Immature natural killer cell (primary cell): ENCODE measurements at regions not wholly inside any gene's neighbourhood (a gene's known extent, or its start where the extent isn't known, plus 50 kb on each side); places are given as distances from the start of the nearest gene placed in this dataset.

ENCODE experiments used
- DNase-seq, 3 donors: peaks; one replicate each; pipeline ENCODE4 v3.0.0; 2022; ENCODE audit warnings: mixed read lengths in 1 of 3
- H3K27ac Mint-ChIP-seq, 6 donors: one replicate each; pipeline ENCODE4 v1.8.0; 2020; ENCODE audit warnings: mixed read lengths in 6 of 6, mild to moderate bottlenecking in 5 of 6, inconsistent platforms in 4 of 6, moderate library complexity in 3 of 6
- H3K27me3 Mint-ChIP-seq, 3 donors: one replicate each; pipeline ENCODE4 v1.8.0; 2020 to 2021; ENCODE audit warnings: low read depth in 3 of 3, mild to moderate bottlenecking in 3 of 3, mixed read lengths in 3 of 3, moderate library complexity in 3 of 3, inconsistent platforms in 1 of 3
- H3K36me3 Mint-ChIP-seq, 3 donors: one replicate each; pipeline ENCODE4 v1.8.0; 2020; ENCODE audit warnings: mixed read lengths in 3 of 3, inconsistent platforms in 2 of 3, mild to moderate bottlenecking in 2 of 3
- H3K4me1 Mint-ChIP-seq, 2 donors: one replicate each; pipeline ENCODE4 v1.8.0; 2020; ENCODE audit warnings: inconsistent platforms in 2 of 2, mild to moderate bottlenecking in 2 of 2, mixed read lengths in 2 of 2, moderate library complexity in 1 of 2
- H3K4me3 Mint-ChIP-seq, 5 donors: one replicate each; pipeline ENCODE4 v1.8.0; 2020; ENCODE audit warnings: mild to moderate bottlenecking in 5 of 5, mixed read lengths in 5 of 5, inconsistent platforms in 3 of 5, moderate library complexity in 3 of 5
- H3K9me3 Mint-ChIP-seq, 6 donors: one replicate each; pipeline ENCODE4 v1.8.0; 2020; ENCODE audit warnings: mild to moderate bottlenecking in 6 of 6, mixed read lengths in 6 of 6, inconsistent platforms in 4 of 6, moderate library complexity in 3 of 6

DNA sequence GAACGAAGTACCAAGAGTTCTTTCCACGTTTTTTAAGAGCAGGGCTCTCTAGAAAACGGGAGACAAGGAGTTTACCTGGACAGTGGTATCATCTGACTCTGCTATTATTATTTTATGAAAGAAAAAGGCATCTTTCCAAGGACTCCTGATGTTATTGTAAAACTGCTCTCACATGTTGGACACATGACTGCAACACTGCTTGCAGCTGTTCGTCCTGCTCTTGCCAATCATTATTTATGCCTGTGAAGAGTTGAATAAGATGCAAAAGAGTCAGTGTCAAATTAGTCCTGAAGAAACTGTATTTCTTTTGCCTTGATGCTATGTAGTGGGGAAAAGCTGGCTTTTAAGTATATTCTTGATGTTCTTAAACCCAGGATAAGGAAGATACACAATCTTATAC lies 284.5 kb upstream of the PTGER4 start:
- Mint-ChIP-seq H3K4me1 (peaks cover 14 to 22% of the 10 kb centered on the region in 2 donors), H3K27ac (no peak overlapping the region)

DNA sequence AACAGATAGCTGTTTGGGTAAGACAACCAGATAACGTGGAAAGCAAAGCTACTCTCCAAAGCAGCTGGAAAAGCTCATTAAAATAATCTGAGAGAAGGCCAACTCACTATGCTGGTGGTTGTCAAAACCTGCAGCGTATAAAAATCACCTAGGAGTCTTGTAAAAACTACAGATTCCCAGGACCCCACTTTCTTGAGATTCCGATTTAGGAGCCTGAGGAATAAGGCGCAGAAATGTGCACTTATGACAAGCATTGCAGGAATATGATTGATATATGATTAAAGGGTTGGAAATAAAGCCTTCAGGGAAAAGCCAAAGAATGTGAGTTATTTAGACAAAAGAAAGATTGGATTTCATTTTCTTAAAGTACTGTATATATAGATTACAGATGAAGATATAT lies 285.0 kb upstream of the PTGER4 start:
- Mint-ChIP-seq H3K4me1 (peaks cover 20 to 28% of the 10 kb centered on the region in 2 donors), H3K27ac (no peak overlapping the region), H3K4me3 (no peak overlapping the region), H3K36me3 (no peaks in the 10 kb centered on the region), H3K9me3 (no peaks in the 10 kb centered on the region), H3K27me3 (peaks cover 0 to 3% (median 2%) of the 10 kb centered on the region in 3 donors)
- DNase-seq = no peak

More for the DNA sequence above, 284.5 kb upstream of the PTGER4 start:
- no peak overlapping the region for H3K4me3 Mint-ChIP-seq
- peaks cover 0 to 3% (median 2%) of the 10 kb centered on the region in 3 donors for H3K27me3 Mint-ChIP-seq
- no peaks in the 10 kb centered on the region for H3K9me3 Mint-ChIP-seq
- no peaks in the 10 kb centered on the region for H3K36me3 Mint-ChIP-seq
- DNase-seq = no peak

DNA sequence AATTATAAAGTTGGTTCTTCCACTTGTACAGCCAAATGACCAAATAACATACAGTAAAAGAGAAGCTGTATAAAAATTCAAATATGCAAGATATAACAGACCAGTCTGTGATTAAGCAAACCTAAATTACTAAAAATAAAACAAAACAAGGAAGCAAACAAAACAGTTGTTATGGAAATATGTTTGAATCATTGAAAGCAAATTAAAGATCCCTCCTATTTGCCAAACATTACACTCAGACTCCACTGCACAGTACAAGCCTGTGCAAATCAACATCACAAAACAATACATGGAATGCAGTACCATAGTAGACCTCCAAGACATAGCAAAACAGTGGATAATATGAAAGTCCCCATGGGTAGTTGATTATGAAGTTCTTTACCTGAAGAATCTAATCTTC lies 288.1 kb upstream of the PTGER4 start:
- no peaks in the 10 kb centered on the region for H3K9me3 Mint-ChIP-seq
- no peaks in the 10 kb centered on the region for H3K36me3 Mint-ChIP-seq
- no peak overlapping the region for H3K4me3 Mint-ChIP-seq
- peaks cover 45 to 56% of the 10 kb centered on the region in 2 donors for H3K4me1 Mint-ChIP-seq
- H3K27ac Mint-ChIP-seq = peak overlapping the region in 4 of 6 donors; percentile 8 to 85 (median 67)
- peaks cover 0 to 6% (median 2%) of the 10 kb centered on the region in 3 donors for H3K27me3 Mint-ChIP-seq
- DNase-seq = no peak

DNA sequence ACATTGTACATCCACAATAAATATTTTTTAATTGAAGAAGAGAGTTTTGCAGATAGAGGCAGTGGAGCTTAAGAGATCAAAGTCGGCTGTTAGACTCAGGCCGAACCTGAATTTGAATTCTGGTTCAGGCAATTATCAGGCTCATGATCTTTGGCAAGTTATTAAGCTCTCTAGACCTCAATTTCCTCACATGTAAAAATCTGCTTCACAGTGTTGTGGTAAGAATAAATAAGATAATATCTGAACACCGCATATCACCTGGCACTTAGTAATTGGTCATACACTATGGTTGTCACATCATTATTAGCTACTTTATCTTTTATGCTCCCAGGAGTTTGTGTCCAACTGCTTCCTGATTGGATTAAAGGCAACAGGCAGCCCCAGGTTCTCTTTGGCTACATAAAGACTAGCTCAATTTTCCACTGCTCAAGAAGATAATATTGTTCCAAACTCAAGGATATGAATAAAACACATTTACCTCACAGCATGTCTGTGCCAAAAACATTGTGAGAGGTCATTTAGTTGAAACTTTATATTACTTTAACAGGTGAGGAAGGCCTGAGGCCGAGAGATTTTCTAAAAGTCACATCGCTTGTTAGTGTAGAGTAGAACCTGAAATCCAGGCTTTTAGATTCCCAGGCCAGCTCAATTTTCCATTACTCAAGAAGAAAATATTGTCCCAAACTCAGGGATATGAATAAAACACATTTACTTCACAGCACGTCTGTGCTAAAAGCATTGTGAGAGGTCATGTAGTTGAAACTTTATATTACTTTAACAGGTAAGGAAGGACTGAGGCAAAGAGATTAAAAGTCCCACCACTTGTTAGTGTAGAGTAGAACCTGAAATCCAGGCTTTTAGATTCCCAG lies 289.2 kb upstream of the PTGER4 start:
- Mint-ChIP-seq H3K27me3 (peaks cover 2 to 6% (median 6%) of the 10 kb centered on the region in 3 donors), H3K4me1 (peaks cover 54 to 67% of the 10 kb centered on the region in 2 donors), H3K27ac (peak overlapping the region; percentile 71 to 93 (median 83)), H3K9me3 (no peaks in the 10 kb centered on the region), H3K4me3 (peak overlapping the region; percentile 28 to 66 (median 36)), H3K36me3 (no peaks in the 10 kb centered on the region)
- DNase-seq = peak; percentile 43 to 59 (median 55)

DNA sequence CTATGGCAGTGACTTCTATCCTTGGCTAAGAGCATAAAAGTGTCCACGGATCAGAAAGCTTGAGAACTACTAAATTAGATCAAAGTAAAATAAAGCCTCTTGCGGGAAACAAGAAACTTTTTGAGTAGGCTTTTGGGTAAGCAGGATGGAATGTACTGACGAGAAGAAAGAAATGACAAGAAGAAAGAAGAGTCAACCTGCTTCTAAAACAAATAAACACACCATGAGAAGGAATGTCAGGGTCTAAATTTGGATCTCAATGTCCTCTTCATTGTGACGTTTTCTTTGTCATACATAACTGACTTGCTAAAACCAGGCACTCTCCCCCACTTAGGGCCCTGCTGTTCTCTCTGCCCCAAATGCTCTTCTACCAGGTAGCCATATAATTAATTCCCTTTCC lies 290.1 kb upstream of the PTGER4 start:
- peak overlapping the region; percentile 20 to 93 (median 83) for H3K27ac Mint-ChIP-seq
- no peaks in the 10 kb centered on the region for H3K9me3 Mint-ChIP-seq
- H3K36me3 Mint-ChIP-seq = no peaks in the 10 kb centered on the region
- peaks cover 0 to 6% (median 6%) of the 10 kb centered on the region in 3 donors for H3K27me3 Mint-ChIP-seq
- DNase-seq = no peak
- peaks cover 63 to 76% of the 10 kb centered on the region in 2 donors for H3K4me1 Mint-ChIP-seq
- H3K4me3 Mint-ChIP-seq = peak overlapping the region; percentile 28 to 66 (median 36)

DNA sequence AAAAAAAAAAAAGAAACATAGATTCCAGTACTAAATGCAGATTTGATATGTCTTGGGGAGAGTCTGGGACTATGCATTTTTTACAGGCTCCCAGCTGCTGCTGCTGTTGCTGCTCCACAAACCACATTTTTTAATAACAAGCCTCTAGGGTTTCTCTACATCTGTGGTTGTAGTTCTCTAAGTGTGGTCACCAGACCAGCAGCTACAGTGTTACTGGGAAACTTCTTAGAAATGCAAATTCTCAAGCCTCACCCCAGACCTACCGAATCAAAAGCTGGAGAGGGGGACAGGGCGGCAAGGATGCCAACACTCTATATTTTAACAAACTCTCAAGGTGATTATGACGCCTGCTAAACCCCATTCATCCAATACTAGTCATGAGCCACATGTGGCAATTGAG lies 293.4 kb upstream of the PTGER4 start:
- peak; percentile 69 to 78 (median 76) for DNase-seq
- peaks cover 73 to 86% of the 10 kb centered on the region in 2 donors for H3K4me1 Mint-ChIP-seq
- H3K27ac Mint-ChIP-seq = peak overlapping the region; percentile 75 to 98 (median 89)

DNA sequence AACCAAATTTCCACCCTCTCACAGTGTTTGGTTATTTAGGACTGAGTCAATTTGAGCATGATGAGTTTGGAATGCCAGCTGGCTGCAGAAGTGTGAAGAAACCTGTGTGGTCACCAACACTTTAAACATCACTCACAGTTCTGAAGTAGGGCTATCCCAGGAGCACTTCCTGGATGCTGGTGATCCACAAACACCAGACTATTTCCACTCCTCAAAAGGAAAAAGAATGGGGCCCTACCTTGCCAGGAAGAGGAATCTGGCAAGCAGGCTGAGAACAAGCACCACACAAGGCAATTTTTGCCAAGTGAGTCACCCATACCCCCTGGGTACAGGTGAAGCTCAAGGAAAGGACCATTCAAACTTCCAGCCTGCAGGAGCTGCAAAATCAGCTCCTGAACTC lies 294.2 kb upstream of the PTGER4 start:
- Mint-ChIP-seq H3K9me3 (no peaks in the 10 kb centered on the region), H3K36me3 (no peaks in the 10 kb centered on the region), H3K27me3 (peaks cover 0 to 6% (median 3%) of the 10 kb centered on the region in 3 donors), H3K4me1 (peaks cover 66 to 79% of the 10 kb centered on the region in 2 donors), H3K4me3 (peak overlapping the region in 3 of 5 donors; percentile 55 to 76 (median 73)), H3K27ac (peak overlapping the region; percentile 75 to 98 (median 89))
- no peak for DNase-seq

More for the DNA sequence above, 293.4 kb upstream of the PTGER4 start:
- Mint-ChIP-seq H3K27me3 (peaks cover 0 to 6% (median 3%) of the 10 kb centered on the region in 3 donors), H3K36me3 (no peaks in the 10 kb centered on the region), H3K4me3 (peak overlapping the region; percentile 55 to 76 (median 66)), H3K9me3 (no peaks in the 10 kb centered on the region)

DNA sequence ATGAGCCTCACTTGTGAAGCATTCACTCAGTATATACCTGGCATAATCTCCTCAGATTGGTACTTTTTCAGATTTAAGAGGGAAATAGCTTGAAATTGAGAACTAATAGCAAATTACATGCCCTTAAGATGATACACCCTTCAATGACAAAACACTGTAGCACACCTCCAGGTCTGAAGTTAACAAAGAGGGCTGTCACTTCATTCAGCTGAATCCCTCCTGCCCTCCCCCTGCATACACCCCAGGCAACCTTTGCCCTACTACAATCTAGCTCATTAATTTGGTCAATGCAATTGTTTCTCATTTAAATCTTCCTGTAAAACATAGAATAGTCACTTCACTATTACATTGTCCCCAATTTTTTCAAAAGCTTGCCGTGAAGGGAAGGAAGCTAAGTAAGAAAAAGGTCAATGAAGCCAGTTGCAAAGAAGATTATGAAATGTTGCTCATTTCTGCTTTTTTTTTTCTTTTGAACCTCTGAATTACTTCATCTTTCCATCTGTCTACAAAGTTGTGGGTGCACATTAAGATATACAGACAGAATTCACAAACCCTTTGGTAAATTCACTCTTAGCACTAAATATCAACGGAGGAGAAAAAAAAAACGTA lies 294.8 kb upstream of the PTGER4 start:
- peak overlapping the region; percentile 75 to 98 (median 88) for H3K27ac Mint-ChIP-seq
- H3K36me3 Mint-ChIP-seq = no peaks in the 10 kb centered on the region
- H3K27me3 Mint-ChIP-seq = peaks cover 0 to 6% (median 3%) of the 10 kb centered on the region in 3 donors
- no peak for DNase-seq
- peak overlapping the region; percentile 13 to 54 (median 46) for H3K4me3 Mint-ChIP-seq
- no peaks in the 10 kb centered on the region for H3K9me3 Mint-ChIP-seq
- peaks cover 62 to 76% of the 10 kb centered on the region in 2 donors for H3K4me1 Mint-ChIP-seq

DNA sequence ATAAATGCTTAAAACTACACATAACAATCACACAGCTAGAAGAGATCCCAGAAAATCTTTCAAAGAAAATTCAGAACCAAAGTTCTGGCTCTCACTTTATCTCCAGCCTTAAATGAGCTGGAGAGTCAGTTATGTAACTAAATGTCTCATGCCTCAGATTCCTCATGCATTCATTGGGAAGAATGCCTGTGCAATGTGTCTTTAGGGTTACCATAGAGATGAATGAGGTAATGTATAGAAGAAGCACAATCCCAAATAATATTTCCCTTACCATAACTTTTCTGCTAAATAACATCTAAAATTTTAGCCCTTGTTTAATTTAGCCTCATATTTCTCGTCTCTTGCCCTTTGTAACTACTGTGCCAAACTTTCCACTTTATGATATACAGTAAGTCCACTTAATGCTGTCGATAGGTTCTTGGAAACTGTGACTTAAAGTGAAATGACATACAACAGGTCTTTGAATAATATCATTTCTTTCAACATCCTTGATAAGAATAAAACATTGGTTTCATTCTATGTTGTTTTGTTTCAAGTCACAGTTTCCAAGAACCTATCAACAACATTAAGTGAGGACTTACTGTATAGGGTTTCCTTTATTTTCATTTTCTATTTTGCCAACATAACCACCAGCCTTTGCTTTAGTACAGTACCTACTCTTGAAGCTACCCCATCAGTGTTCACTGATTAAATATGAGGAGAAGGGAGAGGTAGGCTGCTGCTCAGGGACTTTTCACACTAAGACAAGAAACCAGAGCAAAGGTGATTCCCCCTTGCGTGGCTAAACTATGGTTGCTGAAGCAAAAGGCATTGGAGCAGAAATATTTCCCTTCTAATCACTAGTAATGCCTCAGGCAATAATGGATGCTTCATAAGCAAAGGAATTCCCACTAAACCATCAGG lies 295.7 kb upstream of the PTGER4 start:
- H3K9me3 Mint-ChIP-seq = no peaks in the 10 kb centered on the region
- H3K4me1 Mint-ChIP-seq = peaks cover 58 to 76% of the 10 kb centered on the region in 2 donors
- peak overlapping the region; percentile 75 to 98 (median 88) for H3K27ac Mint-ChIP-seq
- DNase-seq = no peak
- H3K27me3 Mint-ChIP-seq = peaks cover 1 to 6% (median 3%) of the 10 kb centered on the region in 3 donors
- H3K4me3 Mint-ChIP-seq = peak overlapping the region; percentile 22 to 54 (median 42)
- no peaks in the 10 kb centered on the region for H3K36me3 Mint-ChIP-seq

DNA sequence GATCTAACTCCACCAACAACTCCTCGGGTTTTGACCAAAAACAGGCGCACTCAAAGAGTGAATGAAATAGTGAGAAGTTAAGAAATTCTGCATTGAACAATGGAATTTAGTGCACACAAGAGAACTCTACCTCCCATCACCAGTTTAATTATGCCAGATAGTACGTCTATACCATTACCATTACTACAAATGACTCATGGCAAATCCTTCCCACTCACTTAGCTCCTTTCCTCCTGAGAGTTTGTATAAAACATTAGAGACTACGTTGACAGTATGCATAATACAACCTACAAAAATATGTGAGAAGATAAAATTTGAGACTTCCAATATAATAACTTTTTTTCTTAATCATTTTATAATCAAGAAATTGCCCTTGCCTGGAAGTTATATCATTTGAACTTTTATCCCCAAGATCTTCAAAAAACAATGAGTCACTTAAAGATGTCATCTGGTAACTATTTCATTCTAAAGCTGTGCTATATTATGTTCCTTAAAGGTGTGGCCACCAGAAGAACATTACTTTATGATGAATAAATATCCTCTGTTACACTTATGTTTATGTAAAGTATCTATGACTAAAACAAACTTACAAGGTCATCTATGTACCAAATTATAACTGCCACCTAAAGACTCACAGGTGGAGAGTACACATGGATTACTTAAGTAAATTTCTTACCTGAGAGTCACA lies 297.9 kb upstream of the PTGER4 start:
- Mint-ChIP-seq H3K9me3 (no peaks in the 10 kb centered on the region), H3K27me3 (peaks cover 0 to 12% (median 6%) of the 10 kb centered on the region in 3 donors), H3K36me3 (no peaks in the 10 kb centered on the region), H3K4me3 (no peak overlapping the region), H3K27ac (peak overlapping the region in 4 of 6 donors; percentile 7 to 67 (median 24)), H3K4me1 (peaks cover 58 to 75% of the 10 kb centered on the region in 2 donors)
- no peak for DNase-seq

DNA sequence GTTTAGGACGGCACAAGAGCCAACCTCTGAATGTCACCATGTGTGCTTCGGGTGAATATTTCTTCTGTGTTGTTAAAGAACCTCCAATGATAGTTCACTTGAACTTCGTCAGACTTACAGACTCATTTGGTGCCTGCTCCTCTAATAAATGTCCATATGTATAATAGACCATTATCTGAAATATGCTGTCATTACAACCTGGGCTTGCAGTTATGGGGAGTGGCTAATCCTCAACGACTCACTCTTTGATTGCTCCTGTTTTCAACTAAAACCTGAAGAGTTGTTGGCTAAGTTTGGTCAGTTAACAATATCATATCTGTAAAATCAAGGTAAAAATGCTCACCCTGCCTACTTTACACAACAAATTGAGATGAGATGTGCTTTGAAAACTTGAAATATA lies 298.7 kb upstream of the PTGER4 start:
- no peaks in the 10 kb centered on the region for H3K36me3 Mint-ChIP-seq
- H3K4me3 Mint-ChIP-seq = no peak overlapping the region
- no peaks in the 10 kb centered on the region for H3K9me3 Mint-ChIP-seq
- H3K4me1 Mint-ChIP-seq = peaks cover 54 to 73% of the 10 kb centered on the region in 2 donors
- peak overlapping the region in 5 of 6 donors; percentile 4 to 68 (median 23) for H3K27ac Mint-ChIP-seq
- DNase-seq = no peak
- peaks cover 0 to 9% (median 6%) of the 10 kb centered on the region in 3 donors for H3K27me3 Mint-ChIP-seq

DNA sequence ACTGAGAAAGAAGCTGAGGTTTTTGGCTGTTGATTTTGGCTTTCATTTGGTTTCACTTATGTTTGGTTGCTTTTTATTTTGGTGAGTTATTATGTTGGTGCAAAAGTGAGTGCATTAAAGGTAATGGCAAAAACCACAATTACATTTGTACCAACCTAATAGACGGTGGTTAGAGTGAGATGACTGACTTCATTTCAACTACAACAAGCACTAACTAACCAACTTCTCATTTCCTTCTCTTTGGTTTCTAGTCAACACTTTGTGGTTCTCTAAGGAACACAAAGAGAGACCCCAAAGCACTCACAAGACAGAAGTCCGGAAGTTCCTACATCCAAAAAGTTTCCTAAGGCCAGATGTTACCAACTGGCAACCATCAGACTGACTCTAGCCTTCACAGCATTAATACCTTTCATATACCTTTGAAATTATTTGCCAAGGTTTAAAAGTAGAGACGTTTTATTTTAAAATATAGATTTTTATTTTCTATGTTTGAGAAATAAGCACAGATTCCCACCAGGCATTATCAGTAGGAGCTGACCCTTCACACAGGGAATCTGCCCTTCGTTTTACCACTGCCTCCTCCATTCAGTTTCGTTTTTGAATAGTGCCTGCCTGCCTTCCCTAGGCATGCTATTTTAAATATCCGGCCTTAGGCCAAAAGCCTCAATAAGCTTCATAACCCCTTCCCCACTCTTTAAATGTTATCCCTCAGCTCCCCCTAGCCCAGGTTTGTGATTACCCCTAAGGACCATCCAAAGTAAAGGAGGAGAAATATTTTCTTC lies 301.1 kb upstream of the PTGER4 start:
- H3K4me1 Mint-ChIP-seq = peaks cover 31 to 52% of the 10 kb centered on the region in 2 donors
- peak overlapping the region; percentile 47 to 79 (median 74) for H3K4me3 Mint-ChIP-seq

More for the DNA sequence above, 301.1 kb upstream of the PTGER4 start:
- peak; percentile 75 to 78 (median 78) for DNase-seq
- peak overlapping the region; percentile 85 to 94 (median 90) for H3K27ac Mint-ChIP-seq
- H3K9me3 Mint-ChIP-seq = peaks cover 0 to 2% (median 0%) of the 10 kb centered on the region in 6 donors
- no peaks in the 10 kb centered on the region for H3K36me3 Mint-ChIP-seq
- H3K27me3 Mint-ChIP-seq = peaks cover 0 to 9% (median 8%) of the 10 kb centered on the region in 3 donors
